Heart left ventricle (tissue), 16 donors: ENCODE measurements at regions not wholly inside any gene's neighbourhood (a gene's known extent, or its start where the extent isn't known, plus 50 kb on each side); places are given as distances from the start of the nearest gene placed in this dataset.

Source experiments
- ATAC-seq, 4 donors: fragments of 200-7000 bp; cut with Tn5 transposase; one replicate each; pipeline ENCODE4 v1.9.1; 2020 to 2022; ENCODE audit warnings: moderate library complexity in 4 of 4, mild to moderate bottlenecking in 3 of 4, moderate number of reproducible peaks in 1 of 4
- DNase-seq, 5 donors: peaks; one replicate each; pipeline ENCODE4 v3.0.0-alpha.2; 2020
- H3K27ac ChIP-seq, 12 donors: fragments of 200-600 bp; sonication (generic) in 4 of 12; one replicate each; pipeline versions ENCODE4 v1.5.0 to v1.8.0; 2016 to 2022; ENCODE audit warnings: mild to moderate bottlenecking in 2 of 12
- H3K27me3 ChIP-seq, 9 donors: fragments of 200-600 bp; sonication (generic) in 2 of 9; one replicate each; pipeline versions ENCODE4 v1.5.1 to v1.8.0; 2016 to 2022; ENCODE audit warnings: mild to moderate bottlenecking in 3 of 9
- H3K36me3 ChIP-seq, 9 donors: fragments of 200-600 bp; sonication (generic) in 2 of 9; one replicate each; pipeline versions ENCODE4 v1.5.0 to v1.8.0; 2018 to 2022; ENCODE audit warnings: mild to moderate bottlenecking in 2 of 9
- H3K4me1 ChIP-seq, 12 donors: fragments of 200-600 bp; sonication (generic) in 4 of 12; one replicate each; pipeline versions ENCODE4 v1.5.0 to v1.8.0; 2016 to 2022; ENCODE audit warnings: mild to moderate bottlenecking in 3 of 12
- H3K4me3 ChIP-seq, 12 donors: fragments of 200-600 bp; sonication (generic) in 4 of 12; one replicate each; pipeline versions ENCODE4 v1.5.0 to v1.8.0; 2017 to 2022; ENCODE audit warnings: mild to moderate bottlenecking in 9 of 12, moderate library complexity in 4 of 12
- H3K9me3 ChIP-seq, 12 donors: fragments of 200-600 bp; sonication (generic) in 4 of 12; one replicate each; pipeline versions ENCODE4 v1.5.0 to v1.8.0; 2016 to 2022; ENCODE audit warnings: mild to moderate bottlenecking in 1 of 12
- POLR2A ChIP-seq, 2 donors: fragments of 450-650 bp; IDR thresholded peaks; one replicate each; pipeline ENCODE4 v1.6.1; 2017; ENCODE audit warnings: antibody characterized with exemption in 2 of 2, mild to moderate bottlenecking in 2 of 2, moderate library complexity in 2 of 2
- WGBS, 4 donors: extraction: QIAGEN DNeasy Blood & Tissue Kit in 2 of 4; methylation state at CpG; one replicate each; pipeline versions ENCODE4 v1.1.5 to v1.1.7; 2013 to 2018; 5-methylcytosine and 5-hydroxymethylcytosine counted together
- intact Hi-C, 10 donors: fragments of 100-400 bp; cut with DNase I; formaldehyde crosslinking; loops; one replicate each; pipeline versions ENCODE4 v1.11.1 to v1.14.2; 2022
- TF ChIP-seq, protein P1 (sequence below), 12 donors: fragments of 200-600 bp; sonication (generic) in 4 of 12; IDR thresholded peaks; one replicate each; pipeline versions ENCODE4 v1.5.0 to v1.8.0; 2018 to 2022; ENCODE audit warnings: antibody characterized with exemption in 12 of 12, mild to moderate bottlenecking in 5 of 12
- donor health status: ischemic (EF 13 %, LVEDD 7.1; RV severe dilation, severe dysfunction).
- donor health status: healthy with polysubstance abuse.
- donor health status: DM: no; HTN: yes; CAD: no.
- donor health status: DM: no; HTN: no; CAD: no.
- donor health status: ischemic (EF 25% LVEDD 6.9; RV normal size, moderate dysfunction).
- donor health status: ischemic (EF 25% LVEDD 5.7; RV mildly dilated, moderate dysfunction).
- donor health status: healthy.
- donor health status: DM: yes; HTN: yes; CAD: no.
- donor health status: ischemic (EF 35%, LVEDD 5.7; RV mildly dilated, moderate dysfunction).
- donor health status: nonischemic (EF 11% LVEDD 7.7; RV severe dilation, severe dysfunction).
- donor health status: DM: yes; HTN: yes; CAD: no.
- donor health status: PGD.
- donor health status: ischemic (EF 29% LVEDD 5.4; RV normal size, mild dysfunction).
- donor health status: nonischemic (EF 23%, LVEDD 6.1; RV moderate dilation, normal function).

- Histone ChIP-seq H3K9me3 (no peaks in the 10 kb centered on the region), H3K27ac (no peak overlapping the region), H3K4me3 (no peak overlapping the region), H3K36me3 (no peaks in the 10 kb centered on the region), H3K27me3 (peaks cover 0 to 19% (median 0%) of the 10 kb centered on the region in 9 donors), H3K4me1 (no peaks in the 10 kb centered on the region)
- TF ChIP-seq, protein P1, sequence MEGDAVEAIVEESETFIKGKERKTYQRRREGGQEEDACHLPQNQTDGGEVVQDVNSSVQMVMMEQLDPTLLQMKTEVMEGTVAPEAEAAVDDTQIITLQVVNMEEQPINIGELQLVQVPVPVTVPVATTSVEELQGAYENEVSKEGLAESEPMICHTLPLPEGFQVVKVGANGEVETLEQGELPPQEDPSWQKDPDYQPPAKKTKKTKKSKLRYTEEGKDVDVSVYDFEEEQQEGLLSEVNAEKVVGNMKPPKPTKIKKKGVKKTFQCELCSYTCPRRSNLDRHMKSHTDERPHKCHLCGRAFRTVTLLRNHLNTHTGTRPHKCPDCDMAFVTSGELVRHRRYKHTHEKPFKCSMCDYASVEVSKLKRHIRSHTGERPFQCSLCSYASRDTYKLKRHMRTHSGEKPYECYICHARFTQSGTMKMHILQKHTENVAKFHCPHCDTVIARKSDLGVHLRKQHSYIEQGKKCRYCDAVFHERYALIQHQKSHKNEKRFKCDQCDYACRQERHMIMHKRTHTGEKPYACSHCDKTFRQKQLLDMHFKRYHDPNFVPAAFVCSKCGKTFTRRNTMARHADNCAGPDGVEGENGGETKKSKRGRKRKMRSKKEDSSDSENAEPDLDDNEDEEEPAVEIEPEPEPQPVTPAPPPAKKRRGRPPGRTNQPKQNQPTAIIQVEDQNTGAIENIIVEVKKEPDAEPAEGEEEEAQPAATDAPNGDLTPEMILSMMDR (IDR thresholded peaks at IDR 0.05) = no peak
- no peak for TF ChIP-seq POLR2A (IDR thresholded peaks at IDR 0.05)
- no peak for DNase-seq
- ATAC-seq = no peak
- intact Hi-C loops = loop anchor here in 4 of 10 donors (5.0 to 10.0 kb wide), 3 partner anchors 154 to 159 kb away; no protein-coding TSS in a partner anchor
- 49 to 69% (median 57%) methylated on average over 6 of the region's 6 CpGs for WGBS, 4 donors
Observed at GRCh38 chr1:95308276-95309030, 74.4 kb downstream of the RWDD3 start.

DNA sequence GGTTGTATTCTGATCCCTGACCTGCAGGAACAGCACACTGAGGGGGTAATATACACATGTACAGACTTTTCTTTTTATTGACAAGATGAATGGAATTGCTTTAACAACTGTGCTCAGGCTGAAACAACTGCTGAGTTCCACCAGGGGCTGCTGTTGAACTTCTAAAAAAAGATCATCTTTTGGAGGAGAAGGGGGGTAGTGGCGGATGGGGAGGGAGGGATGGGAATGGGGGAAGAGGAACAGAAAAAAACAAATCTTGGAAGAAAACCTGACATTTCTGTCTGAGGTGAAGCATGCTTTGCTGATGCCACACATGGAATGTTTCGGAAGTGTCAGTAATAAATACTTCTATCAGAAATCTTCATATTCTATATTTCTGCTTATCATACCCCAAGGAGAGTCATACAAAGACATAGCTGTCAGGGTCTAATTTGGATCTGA lies 75.0 kb downstream of the RWDD3 start:
- H3K36me3 ChIP-seq = no peaks in the 10 kb centered on the region
- intact Hi-C loops = loop anchor here in 4 of 10 donors (5.0 to 10.0 kb wide), 3 partner anchors 153 to 158 kb away; no protein-coding TSS in a partner anchor
- H3K27ac ChIP-seq = no peak overlapping the region
- 37 to 49% (median 40%) methylated on average over 2 of the region's 2 CpGs for WGBS, 4 donors
- H3K4me3 ChIP-seq = no peak overlapping the region
- no peaks in the 10 kb centered on the region for H3K4me1 ChIP-seq
- TF ChIP-seq, protein P1 (IDR thresholded peaks at IDR 0.05) = peak; percentile 21 to 69 (median 56)
- TF ChIP-seq POLR2A (IDR thresholded peaks at IDR 0.05) = no peak
- no peaks in the 10 kb centered on the region for H3K9me3 ChIP-seq
- peaks cover 0 to 19% (median 0%) of the 10 kb centered on the region in 9 donors for H3K27me3 ChIP-seq
- peak; percentile 42 to 74 (median 58) for ATAC-seq
- peak in 1 of 5 donors; percentile 12 for DNase-seq

DNA sequence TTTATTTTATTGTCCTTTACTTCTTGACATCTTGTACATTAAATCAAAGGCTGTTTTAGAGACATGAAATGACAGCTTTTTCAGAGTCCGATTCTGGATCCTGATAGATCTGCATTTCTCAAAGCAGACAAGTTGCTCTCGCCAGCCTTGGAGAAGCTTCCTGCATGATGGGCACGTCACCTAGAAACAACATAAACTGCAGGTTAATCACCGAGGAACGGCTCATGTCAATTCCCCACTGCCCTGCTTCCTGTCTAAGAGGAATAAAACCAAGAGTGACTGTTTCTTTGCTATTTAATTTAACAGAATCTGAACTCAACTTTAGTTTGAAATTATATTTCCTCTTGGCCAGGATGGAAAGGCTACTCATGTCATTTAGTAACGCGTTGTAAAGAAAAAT lies 77.0 kb downstream of the RWDD3 start:
- TF ChIP-seq, protein P1 (IDR thresholded peaks at IDR 0.05) = no peak
- TF ChIP-seq POLR2A (IDR thresholded peaks at IDR 0.05) = no peak
- H3K36me3 ChIP-seq = no peaks in the 10 kb centered on the region
- WGBS, 4 donors = 28 to 53% (median 36%) methylated on average over 7 of the region's 7 CpGs
- intact Hi-C loops = loop anchor here in 2 of 10 donors (5.0 to 10.0 kb wide), 2 partner anchors 154 to 156 kb away; no protein-coding TSS in a partner anchor
- no peaks in the 10 kb centered on the region for H3K4me1 ChIP-seq
- no peak overlapping the region for H3K4me3 ChIP-seq
- peaks cover 0 to 19% (median 0%) of the 10 kb centered on the region in 9 donors for H3K27me3 ChIP-seq
- no peaks in the 10 kb centered on the region for H3K9me3 ChIP-seq
- no peak overlapping the region for H3K27ac ChIP-seq
- no peak for ATAC-seq
- DNase-seq = no peak

- WGBS, 4 donors = 74 to 95% (median 93%) methylated on average over 2 of the region's 2 CpGs
Observed at GRCh38 chr1:95311762-95312161, 77.8 kb downstream of the RWDD3 start.

More at GRCh38 chr1:95311762-95312161, 77.8 kb downstream of the RWDD3 start:
- DNase-seq (no peak), ATAC-seq (no peak)
- Histone ChIP-seq H3K4me1 (no peaks in the 10 kb centered on the region), H3K27me3 (peaks cover 0 to 19% (median 0%) of the 10 kb centered on the region in 9 donors), H3K36me3 (no peaks in the 10 kb centered on the region), H3K27ac (no peak overlapping the region), H3K4me3 (no peak overlapping the region), H3K9me3 (no peaks in the 10 kb centered on the region)
- intact Hi-C loops = loop anchor here in 2 of 10 donors (5.0 to 10.0 kb wide), 2 partner anchors 153 to 156 kb away; no protein-coding TSS in a partner anchor
- TF ChIP-seq, protein P1 (IDR thresholded peaks at IDR 0.05) = no peak
- no peak for TF ChIP-seq POLR2A (IDR thresholded peaks at IDR 0.05)
